Loucy (cell line): ENCODE measurements at regions not wholly inside any gene's neighbourhood (a gene's known extent, or its start where the extent isn't known, plus 50 kb on each side); places are given as distances from the start of the nearest gene placed in this dataset.
A peak's percentile ranks its signal among the peaks of the same experiment; 100 is the strongest.

Source experiments
- H2AFZ ChIP-seq: fragments of 200-600 bp; sonication (generic); 2 replicates; pipeline ENCODE4 v1.6.0; 2016; ENCODE audit warnings: antibody characterized with exemption, mild to moderate bottlenecking, low read length, moderate library complexity
- H3F3A ChIP-seq: fragments of 200-600 bp; 2 replicates; pipeline ENCODE4 v1.6.0; 2016; ENCODE audit warnings: antibody characterized with exemption, low read depth, mild to moderate bottlenecking
- H3K27me3 ChIP-seq: fragments of 200-600 bp; sonication (generic); 2 replicates; pipeline ENCODE4 v1.6.1; 2014; ENCODE audit warnings: low read length, mild to moderate bottlenecking; ENCODE audit not compliant: insufficient read depth, poor library complexity, severe bottlenecking
- H3K36me3 ChIP-seq: fragments of 200-600 bp; sonication (generic); 2 replicates; pipeline ENCODE4 v1.6.1; 2016; ENCODE audit warnings: low read length; ENCODE audit not compliant: insufficient read depth
- H3K4me1 ChIP-seq: fragments of 200-600 bp; sonication (generic); 2 replicates; pipeline ENCODE4 v1.5.1; 2014; ENCODE audit warnings: low read length, mild to moderate bottlenecking; ENCODE audit not compliant: insufficient read depth, poor library complexity, severe bottlenecking
- H3K4me2 ChIP-seq: fragments of 200-600 bp; sonication (generic); 2 replicates; pipeline ENCODE4 v1.6.0; 2014; ENCODE audit warnings: antibody characterized with exemption, low read length, low read depth, mild to moderate bottlenecking; ENCODE audit not compliant: poor library complexity, severe bottlenecking
- H3K4me3 ChIP-seq: fragments of 200-600 bp; sonication (generic); 2 replicates; pipeline ENCODE4 v1.5.1; 2014; ENCODE audit warnings: low read length, mild to moderate bottlenecking, mixed read lengths; ENCODE audit not compliant: poor library complexity, severe bottlenecking
- H3K79me2 ChIP-seq: fragments of 200-600 bp; sonication (generic); 2 replicates; pipeline ENCODE4 v1.6.1; 2014; ENCODE audit warnings: low read length; ENCODE audit not compliant: insufficient read depth
- H3K9ac ChIP-seq: fragments of 200-600 bp; sonication (generic); 2 replicates; pipeline ENCODE4 v1.6.0; 2014; ENCODE audit warnings: mild to moderate bottlenecking, low read depth, low read length, moderate library complexity; ENCODE audit not compliant: poor library complexity, severe bottlenecking
- H3K9me2 ChIP-seq: fragments of 200-600 bp; sonication (generic); replicated peaks from 2 replicates; pipeline ENCODE4 v1.6.1; 2016; ENCODE audit warnings: low read depth, low read length, mixed read lengths
- H3K9me3 ChIP-seq: fragments of 200-600 bp; sonication (generic); 2 replicates; pipeline ENCODE4 v1.6.1; 2014; ENCODE audit warnings: mild to moderate bottlenecking, antibody characterized with exemption, low read length, low read depth; ENCODE audit not compliant: insufficient read depth
- H4K20me1 ChIP-seq: fragments of 200-600 bp; sonication (generic); 2 replicates; pipeline ENCODE4 v1.6.0; 2014; ENCODE audit warnings: antibody characterized with exemption, low read length, mild to moderate bottlenecking; ENCODE audit not compliant: insufficient read depth, poor library complexity, severe bottlenecking
- CTCF ChIP-seq: fragments of 200-600 bp; sonication (generic); conservative IDR thresholded peaks from 2 replicates; pipeline ENCODE4 v1.5.1; 2014; ENCODE audit warnings: mild to moderate bottlenecking, antibody characterized with exemption, low read length
- EZH2phosphoT487 ChIP-seq: fragments of 200-600 bp; IDR thresholded peaks from 2 replicates; pipeline ENCODE4 v1.6.1; 2018; ENCODE audit warnings: antibody characterized with exemption, mild to moderate bottlenecking, moderate library complexity, borderline replicate concordance

DNA sequence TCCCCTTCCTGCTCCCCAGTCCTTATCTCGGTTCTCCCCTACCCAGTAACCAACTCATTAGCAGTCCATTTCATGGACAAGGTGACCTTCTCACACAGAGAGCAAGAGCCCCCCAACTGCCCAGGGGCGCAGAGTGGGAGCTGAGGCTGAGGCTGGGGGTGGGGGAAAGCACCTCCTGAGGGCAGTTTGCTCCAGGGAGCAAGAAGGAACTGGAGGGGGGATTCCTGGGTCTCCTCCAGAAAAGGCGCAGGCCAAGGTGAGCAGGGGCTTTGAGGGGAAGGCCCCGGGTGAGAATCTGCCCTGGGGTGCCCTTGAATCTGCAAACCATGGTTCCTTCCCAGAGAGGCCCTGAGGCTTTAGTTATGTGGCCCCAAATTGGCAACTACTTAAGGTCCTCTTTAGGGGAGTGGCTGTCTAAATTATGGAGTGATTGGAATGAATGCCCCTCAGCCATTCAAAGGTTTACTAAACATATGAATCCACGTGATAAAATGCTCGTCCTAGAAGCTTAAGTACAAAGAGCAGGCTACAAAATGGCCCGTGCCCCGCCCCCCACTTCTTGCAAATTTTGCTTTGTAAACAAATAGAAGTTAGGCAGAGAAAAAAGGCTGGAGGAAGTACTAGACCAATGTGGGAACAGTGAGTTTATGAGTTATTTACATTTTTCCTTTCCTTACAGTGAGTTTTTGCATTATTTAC, 123.5 kb upstream of the HS6ST1 start:
- Histone ChIP-seq H2AFZ (no peak overlapping the region), H3K27me3 (no peaks in the 10 kb centered on the region), H3K4me2 (no peak overlapping the region)

GRCh38 chr2:128442891-128443302, 124.2 kb upstream of the HS6ST1 start:
- no peak for TF ChIP-seq EZH2phosphoT487
- Histone ChIP-seq H3K9me2 (no peaks in the 10 kb centered on the region), H4K20me1 (no peaks in the 10 kb centered on the region), H3K4me1 (peaks cover 52% of the 10 kb centered on the region), H2AFZ (no peak overlapping the region), H3K9me3 (no peaks in the 10 kb centered on the region), H3K9ac (no peak overlapping the region), H3K79me2 (no peaks in the 10 kb centered on the region), H3K27me3 (no peaks in the 10 kb centered on the region), H3K4me3 (no peak overlapping the region), H3K4me2 (no peak overlapping the region), H3F3A (no peaks in the 10 kb centered on the region), H3K36me3 (no peaks in the 10 kb centered on the region)

More for the DNA sequence above, 123.5 kb upstream of the HS6ST1 start:
- Histone ChIP-seq H3K36me3 (no peaks in the 10 kb centered on the region), H3K9me3 (no peaks in the 10 kb centered on the region), H3K4me1 (peaks cover 55% of the 10 kb centered on the region), H3F3A (no peaks in the 10 kb centered on the region), H4K20me1 (no peaks in the 10 kb centered on the region), H3K9me2 (no peaks in the 10 kb centered on the region), H3K79me2 (no peaks in the 10 kb centered on the region), H3K9ac (no peak overlapping the region), H3K4me3 (no peak overlapping the region)
- no peak for TF ChIP-seq CTCF
- no peak for TF ChIP-seq EZH2phosphoT487

- H3F3A ChIP-seq = no peaks in the 10 kb centered on the region
- peak overlapping the region; percentile 9 for H3K9ac ChIP-seq
- no peak overlapping the region for H2AFZ ChIP-seq
Observed at GRCh38 chr2:128444121-128444771, 125.6 kb upstream of the HS6ST1 start.

More at GRCh38 chr2:128444121-128444771, 125.6 kb upstream of the HS6ST1 start:
- H3K4me3 ChIP-seq = no peak overlapping the region
- H3K4me2 ChIP-seq = no peak overlapping the region
- TF ChIP-seq CTCF = no peak
- TF ChIP-seq EZH2phosphoT487 = no peak
- no peaks in the 10 kb centered on the region for H3K9me2 ChIP-seq
- no peaks in the 10 kb centered on the region for H3K79me2 ChIP-seq
- no peaks in the 10 kb centered on the region for H3K27me3 ChIP-seq
- H3K4me1 ChIP-seq = peaks cover 39% of the 10 kb centered on the region
- H3K36me3 ChIP-seq = no peaks in the 10 kb centered on the region
- H4K20me1 ChIP-seq = no peaks in the 10 kb centered on the region
- no peaks in the 10 kb centered on the region for H3K9me3 ChIP-seq
